Fibroblast of villous mesenchyme (primary cell): ENCODE measurements at regions not wholly inside any gene's neighbourhood (a gene's known extent, or its start where the extent isn't known, plus 50 kb on each side); places are given as distances from the start of the nearest gene placed in this dataset.

Experiments used
- DNase-seq: peaks from one replicate; pipeline ENCODE4 v3.0.0-alpha.2; 2010; ENCODE audit warnings: low read depth
- H3K4me3 ChIP-seq: 2 replicates; pipeline ENCODE4 v1.5.1; 2011; ENCODE audit warnings: low read depth, mild to moderate bottlenecking, low read length
- TF ChIP-seq, protein P1 (sequence below): IDR thresholded peaks from 2 replicates; pipeline ENCODE4 v1.5.1; 2012; ENCODE audit warnings: low read depth, mild to moderate bottlenecking, low read length; ENCODE audit not compliant: insufficient read depth

DNA sequence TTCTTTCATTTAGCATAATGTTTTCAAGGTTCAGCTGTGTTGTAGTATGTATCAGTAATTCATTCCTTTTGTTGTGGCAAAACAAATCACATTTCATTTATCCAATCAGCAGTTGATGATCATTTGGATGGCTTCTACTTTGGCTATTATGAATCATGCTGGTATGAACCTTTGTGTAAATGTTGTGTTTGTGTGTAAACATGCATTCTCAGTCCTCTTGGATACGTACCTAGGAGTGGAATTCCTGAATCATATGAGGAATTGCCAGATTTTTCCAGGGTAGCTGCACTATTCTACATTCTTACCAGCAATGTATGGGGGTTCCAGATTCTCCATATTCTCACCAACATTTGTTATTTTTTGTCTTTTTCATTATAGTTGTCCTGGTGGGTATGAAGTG lies 578.5 kb upstream of the MKI67 start:
- DNase-seq = no peak
- no peak overlapping the region for H3K4me3 ChIP-seq
- TF ChIP-seq, protein P1, sequence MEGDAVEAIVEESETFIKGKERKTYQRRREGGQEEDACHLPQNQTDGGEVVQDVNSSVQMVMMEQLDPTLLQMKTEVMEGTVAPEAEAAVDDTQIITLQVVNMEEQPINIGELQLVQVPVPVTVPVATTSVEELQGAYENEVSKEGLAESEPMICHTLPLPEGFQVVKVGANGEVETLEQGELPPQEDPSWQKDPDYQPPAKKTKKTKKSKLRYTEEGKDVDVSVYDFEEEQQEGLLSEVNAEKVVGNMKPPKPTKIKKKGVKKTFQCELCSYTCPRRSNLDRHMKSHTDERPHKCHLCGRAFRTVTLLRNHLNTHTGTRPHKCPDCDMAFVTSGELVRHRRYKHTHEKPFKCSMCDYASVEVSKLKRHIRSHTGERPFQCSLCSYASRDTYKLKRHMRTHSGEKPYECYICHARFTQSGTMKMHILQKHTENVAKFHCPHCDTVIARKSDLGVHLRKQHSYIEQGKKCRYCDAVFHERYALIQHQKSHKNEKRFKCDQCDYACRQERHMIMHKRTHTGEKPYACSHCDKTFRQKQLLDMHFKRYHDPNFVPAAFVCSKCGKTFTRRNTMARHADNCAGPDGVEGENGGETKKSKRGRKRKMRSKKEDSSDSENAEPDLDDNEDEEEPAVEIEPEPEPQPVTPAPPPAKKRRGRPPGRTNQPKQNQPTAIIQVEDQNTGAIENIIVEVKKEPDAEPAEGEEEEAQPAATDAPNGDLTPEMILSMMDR = no peak

DNA sequence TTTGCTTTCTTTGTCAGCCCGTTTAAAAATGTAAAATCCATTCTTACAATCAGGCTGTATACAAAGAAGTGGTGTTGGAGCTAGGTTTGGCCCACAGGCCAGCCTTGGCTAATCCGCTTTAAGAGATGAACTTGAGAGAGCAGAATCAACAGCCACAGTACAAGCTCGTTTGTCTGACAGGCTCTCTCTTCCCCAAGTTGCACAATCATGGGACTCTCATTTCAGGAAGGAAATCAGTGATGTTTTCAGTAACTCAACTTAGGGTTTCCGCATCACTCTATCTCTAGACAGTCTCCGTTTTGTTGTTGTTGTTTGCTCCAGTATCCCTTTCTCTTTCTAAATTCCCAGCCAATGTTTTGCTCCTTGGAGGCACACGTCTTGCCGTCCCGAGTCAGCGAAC lies 582.0 kb upstream of the MKI67 start:
- no peak for DNase-seq
- TF ChIP-seq, protein P1 = no peak
- H3K4me3 ChIP-seq = no peak overlapping the region

GRCh38 chr10:128709686-128710085 lies 583.5 kb upstream of the MKI67 start:
- H3K4me3 ChIP-seq = no peak overlapping the region
- DNase-seq = no peak
- TF ChIP-seq, protein P1 = no peak

GRCh38 chr10:128710098-128710797 lies 584.0 kb upstream of the MKI67 start:
- TF ChIP-seq, protein P1 = no peak
- DNase-seq = no peak
- no peak overlapping the region for H3K4me3 ChIP-seq

DNA sequence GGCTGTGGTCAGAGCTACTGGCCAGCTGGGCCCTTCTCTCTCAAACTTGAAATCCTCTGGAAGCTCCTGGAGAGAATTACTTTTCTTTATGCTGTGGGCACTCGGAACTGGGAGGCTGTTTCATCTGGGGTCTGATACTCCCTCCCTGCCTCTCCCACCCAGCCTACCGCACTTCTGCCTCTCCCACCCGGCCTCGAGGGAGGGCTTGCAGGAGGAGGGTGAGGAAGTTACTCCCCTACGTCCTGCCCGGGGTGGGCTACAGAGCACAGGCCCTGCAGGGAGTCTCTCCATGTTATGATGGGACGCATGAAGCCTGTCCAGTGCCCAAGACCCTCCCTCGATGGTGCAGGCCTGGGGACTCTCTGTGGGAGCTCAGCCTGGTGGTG lies 584.6 kb upstream of the MKI67 start:
- TF ChIP-seq, protein P1 = no peak
- no peak for DNase-seq
- no peak overlapping the region for H3K4me3 ChIP-seq

DNA sequence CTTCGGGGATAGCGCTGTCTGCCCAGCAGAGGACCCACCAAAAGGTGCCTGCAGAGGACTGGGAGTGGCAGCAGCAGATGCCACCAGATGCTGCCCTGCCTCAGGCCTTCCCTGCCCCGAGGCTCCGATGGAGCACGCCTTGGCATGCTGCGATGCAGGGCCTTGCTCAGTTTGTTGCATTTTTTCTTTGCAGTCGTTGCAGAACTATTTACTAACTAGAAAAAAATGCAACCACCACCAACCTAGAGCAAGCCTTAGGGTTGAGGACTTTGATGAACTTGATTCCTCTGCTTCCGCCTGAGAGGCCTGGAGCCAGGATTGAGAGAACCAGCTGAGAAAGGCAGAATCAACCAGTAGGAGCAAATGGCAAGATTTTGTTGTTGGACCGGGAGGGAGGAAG lies 585.6 kb upstream of the MKI67 start:
- no peak for DNase-seq
- H3K4me3 ChIP-seq = no peak overlapping the region
- TF ChIP-seq, protein P1 = no peak
